ENCODE measurements at regions not wholly inside any gene's neighbourhood (a gene's known extent, or its start where the extent isn't known, plus 50 kb on each side); places are given as distances from the start of the nearest gene placed in this dataset.

- no peak for TF ChIP-seq EZH2 (IDR thresholded peaks at IDR 0.05; ENCODE audit: insufficient read depth, poor library complexity, severe bottlenecking)
- no peak for TF ChIP-seq EZH2phosphoT487 (IDR thresholded peaks at IDR 0.05; ENCODE audit: insufficient read depth, low read depth)
These were observed 97.4 kb downstream of the EMB start for GRCh38 chr5:50343715-50344114.

Measured in GM23248 (cell line).